ENCODE measurements at regions not wholly inside any gene's neighbourhood (a gene's known extent, or its start where the extent isn't known, plus 50 kb on each side); places are given as distances from the start of the nearest gene placed in this dataset.

DNA sequence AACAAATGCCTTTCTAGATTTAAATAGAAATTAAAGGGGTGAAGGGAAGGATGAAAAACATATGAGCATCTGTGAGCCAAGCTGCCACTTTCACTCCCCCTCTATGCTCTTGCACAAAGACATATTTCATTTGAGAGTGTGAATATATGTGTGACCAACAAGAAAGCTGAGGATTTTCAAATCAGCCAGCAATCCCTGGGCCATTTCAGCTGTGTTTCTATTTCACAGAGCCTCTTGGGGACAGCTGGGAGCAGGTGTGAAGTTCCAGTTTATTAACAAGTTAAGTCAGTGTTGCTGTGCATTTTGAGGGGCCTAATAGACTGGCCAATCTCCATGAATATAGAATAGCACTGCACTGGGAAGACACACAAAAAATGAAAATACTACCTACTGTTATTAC is 248.7 kb upstream of the RGMB start:
- Histone ChIP-seq H3K9me3 (ENCODE audit: low read depth, low read length, poor library complexity, severe bottlenecking) (no peaks in the 10 kb centered on the region), H3K27me3 (replicated peaks; ENCODE audit: insufficient read depth, low read depth, low read length, poor library complexity) (peaks cover 27% of the 10 kb centered on the region), H3K4me3 (ENCODE audit: low read depth, low read length, poor library complexity, severe bottlenecking) (no peak overlapping the region), H3K27ac (ENCODE audit: low read depth, low read length, poor library complexity, severe bottlenecking) (no peak overlapping the region), H3K36me3 (ENCODE audit: insufficient read depth, low read length, poor library complexity, severe bottlenecking) (no peaks in the 10 kb centered on the region), H3K4me1 (ENCODE audit: insufficient read depth, low read length, poor library complexity, severe bottlenecking) (no peaks in the 10 kb centered on the region)
- POLR2A ChIA-PET (ENCODE audit: low non-redundant PET): no interaction called here
- no peak for DNase-seq (ENCODE audit: low spot score)
- no TSS peak for BruUV-seq (replicated peaks)
- CTCF ChIA-PET: no interaction called here
- no peak for TF ChIP-seq EZH2 (IDR thresholded peaks at IDR 0.05; ENCODE audit: borderline replicate concordance, low read depth, low read length, poor library complexity, severe bottlenecking)
- TF ChIP-seq, protein P1, sequence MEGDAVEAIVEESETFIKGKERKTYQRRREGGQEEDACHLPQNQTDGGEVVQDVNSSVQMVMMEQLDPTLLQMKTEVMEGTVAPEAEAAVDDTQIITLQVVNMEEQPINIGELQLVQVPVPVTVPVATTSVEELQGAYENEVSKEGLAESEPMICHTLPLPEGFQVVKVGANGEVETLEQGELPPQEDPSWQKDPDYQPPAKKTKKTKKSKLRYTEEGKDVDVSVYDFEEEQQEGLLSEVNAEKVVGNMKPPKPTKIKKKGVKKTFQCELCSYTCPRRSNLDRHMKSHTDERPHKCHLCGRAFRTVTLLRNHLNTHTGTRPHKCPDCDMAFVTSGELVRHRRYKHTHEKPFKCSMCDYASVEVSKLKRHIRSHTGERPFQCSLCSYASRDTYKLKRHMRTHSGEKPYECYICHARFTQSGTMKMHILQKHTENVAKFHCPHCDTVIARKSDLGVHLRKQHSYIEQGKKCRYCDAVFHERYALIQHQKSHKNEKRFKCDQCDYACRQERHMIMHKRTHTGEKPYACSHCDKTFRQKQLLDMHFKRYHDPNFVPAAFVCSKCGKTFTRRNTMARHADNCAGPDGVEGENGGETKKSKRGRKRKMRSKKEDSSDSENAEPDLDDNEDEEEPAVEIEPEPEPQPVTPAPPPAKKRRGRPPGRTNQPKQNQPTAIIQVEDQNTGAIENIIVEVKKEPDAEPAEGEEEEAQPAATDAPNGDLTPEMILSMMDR (conservative IDR thresholded peaks at IDR 0.05; ENCODE audit: low read depth, low read length): no peak
- intact Hi-C loops (cut with micrococcal nuclease; ENCODE audit: unreplicated experiment): no loop called here

- no peak overlapping the region for H3K4me3 ChIP-seq (ENCODE audit: low read depth, low read length, poor library complexity, severe bottlenecking)
- CTCF ChIA-PET: no interaction called here
- no TSS peak for BruUV-seq (replicated peaks)
- no peak for TF ChIP-seq EZH2 (IDR thresholded peaks at IDR 0.05; ENCODE audit: borderline replicate concordance, low read depth, low read length, poor library complexity, severe bottlenecking)
- TF ChIP-seq, protein P1 (conservative IDR thresholded peaks at IDR 0.05; ENCODE audit: low read depth, low read length): no peak
- H3K4me1 ChIP-seq (ENCODE audit: insufficient read depth, low read length, poor library complexity, severe bottlenecking): no peaks in the 10 kb centered on the region
- no peaks in the 10 kb centered on the region for H3K9me3 ChIP-seq (ENCODE audit: low read depth, low read length, poor library complexity, severe bottlenecking)
- no peaks in the 10 kb centered on the region for H3K36me3 ChIP-seq (ENCODE audit: insufficient read depth, low read length, poor library complexity, severe bottlenecking)
- peaks cover 3% of the 10 kb centered on the region for H3K27me3 ChIP-seq (replicated peaks; ENCODE audit: insufficient read depth, low read depth, low read length, poor library complexity)
- no peak overlapping the region for H3K27ac ChIP-seq (ENCODE audit: low read depth, low read length, poor library complexity, severe bottlenecking)
- intact Hi-C loops (cut with micrococcal nuclease; ENCODE audit: unreplicated experiment): no loop called here
- POLR2A ChIA-PET (ENCODE audit: low non-redundant PET): no interaction called here
- no peak for DNase-seq (ENCODE audit: low spot score)
Observed at GRCh38 chr5:98527846-98528245, 245.6 kb upstream of the RGMB start.

DNA sequence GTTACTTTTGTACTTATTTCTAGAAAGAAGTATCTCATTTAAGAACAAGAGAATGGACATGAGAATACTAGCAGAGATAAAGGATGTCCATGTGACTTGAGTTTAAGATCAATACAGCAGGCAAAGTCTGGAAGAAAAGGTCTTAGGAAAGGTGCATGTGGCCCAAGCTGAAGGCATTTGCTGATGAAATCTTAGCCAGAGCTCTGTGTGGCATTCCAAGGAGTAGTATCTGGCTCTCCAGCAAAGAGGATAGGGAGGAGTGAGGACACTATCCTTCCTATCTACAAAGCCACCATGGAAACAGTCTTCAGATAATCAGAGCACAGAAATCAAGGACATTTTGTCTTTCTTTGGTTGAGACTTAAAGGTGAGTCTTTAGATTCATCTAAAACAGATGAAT is 244.1 kb upstream of the RGMB start:
- H3K27ac ChIP-seq (ENCODE audit: low read depth, low read length, poor library complexity, severe bottlenecking): no peak overlapping the region
- ChIA-PET POLR2A (ENCODE audit: low non-redundant PET) (no interaction called here), CTCF (no interaction called here)
- no peaks in the 10 kb centered on the region for H3K4me1 ChIP-seq (ENCODE audit: insufficient read depth, low read length, poor library complexity, severe bottlenecking)
- TF ChIP-seq, protein P1 (conservative IDR thresholded peaks at IDR 0.05; ENCODE audit: low read depth, low read length): no peak
- no peak for TF ChIP-seq EZH2 (IDR thresholded peaks at IDR 0.05; ENCODE audit: borderline replicate concordance, low read depth, low read length, poor library complexity, severe bottlenecking)
- peaks cover 3% of the 10 kb centered on the region for H3K27me3 ChIP-seq (replicated peaks; ENCODE audit: insufficient read depth, low read depth, low read length, poor library complexity)
- intact Hi-C loops (cut with micrococcal nuclease; ENCODE audit: unreplicated experiment): no loop called here
- H3K9me3 ChIP-seq (ENCODE audit: low read depth, low read length, poor library complexity, severe bottlenecking): no peaks in the 10 kb centered on the region
- DNase-seq (ENCODE audit: low spot score): no peak
- no peak overlapping the region for H3K4me3 ChIP-seq (ENCODE audit: low read depth, low read length, poor library complexity, severe bottlenecking)
- no peaks in the 10 kb centered on the region for H3K36me3 ChIP-seq (ENCODE audit: insufficient read depth, low read length, poor library complexity, severe bottlenecking)
- no TSS peak for BruUV-seq (replicated peaks)
